H1 (cell line): ENCODE measurements at regions not wholly inside any gene's neighbourhood (a gene's known extent, or its start where the extent isn't known, plus 50 kb on each side); places are given as distances from the start of the nearest gene placed in this dataset.

Experiments
- KDM4A ChIP-seq: IDR thresholded peaks from one replicate; pipeline ENCODE4 v1.7.1; 2012; ENCODE audit warnings: low read depth, mild to moderate bottlenecking, moderate library complexity, low read length, inconsistent platforms; ENCODE audit not compliant: severe bottlenecking
- RXRA ChIP-seq: IDR thresholded peaks from 2 replicates; pipeline ENCODE4 v1.6.1; 2011; ENCODE audit warnings: low read depth, mild to moderate bottlenecking, low read length, moderate library complexity; ENCODE audit not compliant: insufficient read depth
- SUZ12 ChIP-seq: fragments of 200-600 bp; sonication (generic); IDR thresholded peaks from 2 replicates; pipeline ENCODE4 v1.6.1; 2012; ENCODE audit warnings: mild to moderate bottlenecking, inconsistent platforms, low read length, moderate library complexity, mixed read lengths
- TAF1 ChIP-seq: IDR thresholded peaks from 2 replicates; pipeline ENCODE4 v1.6.1; 2011; ENCODE audit warnings: mild to moderate bottlenecking, low read depth, low read length

- TF ChIP-seq SUZ12 (no peak), TAF1 (no peak), KDM4A (no peak), RXRA (no peak)
Observed at GRCh38 chr1:94669198-94669597, 127.6 kb upstream of the F3 start (continued).
